Endothelial cell of umbilical vein (primary cell): ENCODE measurements at regions not wholly inside any gene's neighbourhood (a gene's known extent, or its start where the extent isn't known, plus 50 kb on each side); places are given as distances from the start of the nearest gene placed in this dataset.

Source experiments
- BruUV-seq: library from RNA; stranded (reverse); fragments of 400-500 nt; replicated peaks from 2 replicates; lab custom pipeline; 2021; lab: Mats Ljungman, UMichigan
- CTCF ChIA-PET: fragments of 300-600, 350-600 bp; sonication (Branson Sonifier 250); formaldehyde crosslinking; loops from one replicate; lab custom pipeline; 2021; ENCODE audit warnings: antibody characterized with exemption, inconsistent platforms; lab: Charles Lee
- POLR2A ChIA-PET: fragments of 300-600, 350-600 bp; sonication (Branson Sonifier 250); formaldehyde crosslinking; loops from one replicate; lab custom pipeline; 2021; ENCODE audit warnings: antibody characterized with exemption, inconsistent platforms; lab: Charles Lee
- DNase-seq: peaks from one replicate; pipeline ENCODE4 v3.0.0-alpha.2; 2011; ENCODE audit warnings: low read depth, low spot score
- FAIRE-seq: peaks from 2 replicates; lab custom pipeline; 2011; peaks lifted over from hg19 to GRCh38; lab: Jason Lieb, UNC
- H2AFZ ChIP-seq: 2 replicates; pipeline ENCODE4 v1.6.0; 2012; ENCODE audit warnings: low read depth, low read length, control low read depth, inconsistent platforms
- H3K27ac ChIP-seq: 2 replicates; pipeline ENCODE4 v1.5.1; 2011; ENCODE audit warnings: low read depth, mild to moderate bottlenecking, control low read depth, low read length, moderate library complexity; ENCODE audit not compliant: insufficient read depth
- H3K27me3 ChIP-seq, 2 experiments: 2 replicates each; pipeline versions ENCODE4 v1.6.0 to v1.6.1; 2011; ENCODE audit warnings: low read length in 2 of 2, mixed read lengths in 1 of 2; ENCODE audit not compliant: control insufficient read depth in 2 of 2, insufficient read depth in 2 of 2
- H3K36me3 ChIP-seq, 2 experiments: 2 replicates in 1 of 2; 3 replicates in 1 of 2; pipeline ENCODE4 v1.5.1; 2011; ENCODE audit warnings: low read length in 2 of 2, mild to moderate bottlenecking in 1 of 2, moderate library complexity in 1 of 2; ENCODE audit not compliant: control insufficient read depth in 2 of 2, insufficient read depth in 2 of 2; ENCODE audit errors: extremely low read depth in 1 of 2
- H3K4me1 ChIP-seq: 3 replicates; pipeline ENCODE4 v1.5.1; 2011; ENCODE audit warnings: mild to moderate bottlenecking, low read length; ENCODE audit not compliant: control insufficient read depth, insufficient read depth; ENCODE audit errors: extremely low read depth
- H3K4me2 ChIP-seq: 2 replicates; pipeline ENCODE4 v1.6.1; 2011; ENCODE audit warnings: low read length, control low read depth, mixed read lengths; ENCODE audit not compliant: insufficient read depth
- H3K4me3 ChIP-seq, 3 experiments: fragments of 200-600 bp in 1 of 3; sonication (generic), shearing (Covaris generic) in 1 of 3; replicated peaks in 1 of 3; 2 replicates each; pipeline ENCODE4 v1.5.1; 2011 to 2016; ENCODE audit warnings: control low read depth in 3 of 3, low read length in 3 of 3, mild to moderate bottlenecking in 2 of 3, inconsistent platforms in 1 of 3, low read depth in 1 of 3, moderate library complexity in 1 of 3; ENCODE audit not compliant: insufficient read depth in 1 of 3
- H3K79me2 ChIP-seq: 2 replicates; pipeline ENCODE4 v1.6.0; 2012; ENCODE audit warnings: low read length, inconsistent platforms; ENCODE audit not compliant: control insufficient read depth, insufficient read depth
- H3K9ac ChIP-seq: replicated peaks from 2 replicates; pipeline ENCODE3; 2011; ENCODE audit warnings: low read length, control low read depth; ENCODE audit not compliant: insufficient read depth; ENCODE audit errors: extremely low read depth
- H3K9me1 ChIP-seq: replicated peaks from 3 replicates; pipeline ENCODE4 v1.6.0; 2011; ENCODE audit warnings: mild to moderate bottlenecking, low read length; ENCODE audit not compliant: control insufficient read depth, insufficient read depth; ENCODE audit errors: extremely low read depth
- H3K9me3 ChIP-seq: replicated peaks from 2 replicates; pipeline ENCODE4 v1.5.1; 2012; ENCODE audit warnings: low read length, inconsistent platforms; ENCODE audit not compliant: control insufficient read depth, insufficient read depth
- H4K20me1 ChIP-seq: replicated peaks from 2 replicates; pipeline ENCODE3; 2011; ENCODE audit warnings: mild to moderate bottlenecking, low read length; ENCODE audit not compliant: control insufficient read depth, insufficient read depth; ENCODE audit errors: extremely low read depth
- FOS ChIP-seq: IDR thresholded peaks from 2 replicates; pipeline ENCODE4 v1.6.1; 2011; ENCODE audit warnings: mild to moderate bottlenecking, low read length, moderate library complexity, borderline replicate concordance; ENCODE audit not compliant: insufficient read depth
- GATA2 ChIP-seq: IDR thresholded peaks from 2 replicates; pipeline ENCODE4 v1.7.0; 2011; ENCODE audit warnings: low read depth, mild to moderate bottlenecking, moderate library complexity, mixed read lengths, low read length; ENCODE audit not compliant: insufficient read length, insufficient read depth
- JUN ChIP-seq: IDR thresholded peaks from 2 replicates; pipeline ENCODE4 v1.6.1; 2011; ENCODE audit warnings: borderline replicate concordance, low read depth; ENCODE audit not compliant: insufficient read length, insufficient read depth
- dilution Hi-C: fragments of 300-500 bp; cut with MboI; formaldehyde crosslinking; loops from one replicate; pipeline ENCODE4 v1.15.0; 2019; ENCODE audit warnings: low sequenced_read_pairs; ENCODE audit not compliant: extremely low pct_ligation_motif_present
- intact Hi-C: fragments of 100-400 bp; cut with micrococcal nuclease; formaldehyde crosslinking; loops from one replicate; pipeline ENCODE4 v1.10.0; 2022

DNA sequence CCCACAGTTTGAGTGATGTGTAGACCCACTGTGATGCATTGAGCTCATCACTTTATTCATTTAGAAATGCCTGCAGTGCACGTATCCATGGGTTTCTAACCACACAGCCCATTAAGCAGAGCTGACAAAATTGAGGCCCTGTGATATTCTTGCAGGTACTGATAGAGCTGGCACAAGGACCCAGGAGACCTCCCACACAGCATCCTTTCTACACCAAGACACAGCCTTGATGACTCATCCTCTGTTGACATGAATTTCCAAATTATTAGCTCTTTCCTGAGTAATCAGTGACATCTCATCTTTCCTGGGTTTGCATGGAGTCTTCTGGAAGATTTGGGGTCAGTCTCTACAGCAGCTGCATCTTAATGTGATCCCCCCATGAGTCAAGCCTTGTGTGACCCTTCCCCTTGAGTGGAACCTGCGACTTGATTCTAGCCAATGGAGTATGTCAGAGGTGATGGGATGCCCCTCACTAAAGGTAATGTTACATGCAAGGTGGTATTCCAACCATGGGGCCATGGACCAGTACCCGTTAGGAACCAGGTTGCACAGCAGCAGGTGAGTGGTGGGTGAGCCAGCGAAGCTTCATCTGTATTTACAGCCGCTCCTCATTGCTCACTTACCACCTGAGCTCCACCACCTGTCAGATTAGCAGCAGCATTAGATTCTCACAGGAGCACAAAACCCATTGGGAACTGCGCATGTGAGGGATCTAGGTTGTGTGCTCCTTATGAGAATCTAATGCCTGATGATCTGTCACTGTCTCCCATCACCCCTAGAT lies 181.1 kb upstream of the ARL4C start:
- H3K79me2 ChIP-seq, result no peaks in the 10 kb centered on the region
- no TSS peak for BruUV-seq
- H3K27me3 ChIP-seq, result no peaks in the 10 kb centered on the region
- H3K9ac ChIP-seq, result no peak overlapping the region
- H4K20me1 ChIP-seq, result no peaks in the 10 kb centered on the region
- no peaks in the 10 kb centered on the region for H3K9me3 ChIP-seq
- H3K9me1 ChIP-seq, result no peaks in the 10 kb centered on the region
- no peak overlapping the region for H3K4me3 ChIP-seq
- POLR2A ChIA-PET, result no interaction called here
- H3K4me2 ChIP-seq, result no peak overlapping the region
- no peak overlapping the region for H3K27ac ChIP-seq
- peaks cover 20% of the 10 kb centered on the region for H3K4me1 ChIP-seq
- no peak for TF ChIP-seq GATA2
- TF ChIP-seq FOS, result peak; percentile 6
- peak; percentile 54 for TF ChIP-seq JUN
- dilution Hi-C loops, result no loop called here
- H3K36me3 ChIP-seq, result no peaks in the 10 kb centered on the region
- no peak for DNase-seq
- H2AFZ ChIP-seq, result no peak overlapping the region
- CTCF ChIA-PET, result interaction anchor here (0.9 kb wide), 1 partner anchor 67 kb away, joined by 3 read pairs; no protein-coding TSS in a partner anchor
- no peak for FAIRE-seq
- intact Hi-C loops, result no loop called here

DNA sequence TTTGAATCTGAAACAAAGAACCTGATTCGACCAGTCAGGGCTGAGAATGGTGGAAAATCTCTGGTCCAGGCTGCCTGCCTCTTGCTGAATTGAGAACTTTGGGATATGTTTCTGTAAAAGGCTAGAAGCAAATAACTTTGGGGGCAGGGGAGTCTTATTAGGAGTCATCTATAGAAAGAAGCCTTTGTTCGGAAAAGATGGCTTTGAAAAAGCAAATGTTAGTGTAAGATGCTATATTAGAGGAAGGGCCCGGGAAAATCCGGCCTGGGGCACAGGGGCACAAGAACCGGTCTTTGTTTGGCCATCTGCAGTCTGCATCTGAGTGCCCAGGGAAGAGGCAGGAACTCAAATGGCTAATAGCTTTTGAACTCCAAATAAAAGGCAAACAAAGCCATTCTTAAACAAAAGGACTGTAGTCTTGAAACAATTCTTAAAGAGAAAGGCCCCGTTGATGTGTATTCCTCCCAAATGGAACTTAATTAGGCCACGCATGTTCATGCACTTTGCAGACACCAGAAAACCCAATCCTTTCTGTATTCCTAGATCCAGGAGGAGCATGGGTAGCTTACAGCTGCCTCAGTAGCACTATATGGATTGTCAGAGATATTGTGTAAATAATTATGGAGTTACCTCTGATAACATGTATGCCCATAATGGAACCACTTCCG lies 180.0 kb upstream of the ARL4C start:
- H2AFZ ChIP-seq, result no peak overlapping the region
- no TSS peak for BruUV-seq
- no peak overlapping the region for H3K9ac ChIP-seq
- no peak for FAIRE-seq
- POLR2A ChIA-PET, result no interaction called here
- no peaks in the 10 kb centered on the region for H4K20me1 ChIP-seq
- CTCF ChIA-PET, result no interaction called here
- no peaks in the 10 kb centered on the region for H3K27me3 ChIP-seq
- H3K79me2 ChIP-seq, result no peaks in the 10 kb centered on the region
- intact Hi-C loops, result no loop called here
- no peak overlapping the region for H3K4me2 ChIP-seq
- no peaks in the 10 kb centered on the region for H3K9me1 ChIP-seq
- dilution Hi-C loops, result no loop called here
- no peak overlapping the region for H3K27ac ChIP-seq
- DNase-seq, result peak; percentile 11
- H3K4me1 ChIP-seq, result peaks cover 20% of the 10 kb centered on the region
- H3K4me3 ChIP-seq, result no peak overlapping the region
- no peaks in the 10 kb centered on the region for H3K36me3 ChIP-seq
- no peak for TF ChIP-seq FOS
- no peak for TF ChIP-seq GATA2
- no peaks in the 10 kb centered on the region for H3K9me3 ChIP-seq
